K562 (cell line): ENCODE measurements at regions not wholly inside any gene's neighbourhood (a gene's known extent, or its start where the extent isn't known, plus 50 kb on each side); places are given as distances from the start of the nearest gene placed in this dataset.

Experiments used
- ARNT ChIP-seq, 2 experiments: fragments of 450-650 bp; IDR thresholded peaks; 2 replicates each; pipeline ENCODE4 v1.6.1; 2016; ENCODE audit warnings: mild to moderate bottlenecking in 1 of 2
- BACH1 ChIP-seq: fragments of 200-800 bp; sonication (Bioruptor generic); IDR thresholded peaks from 2 replicates; pipeline ENCODE4 v1.6.1; 2016; ENCODE audit warnings: missing genetic modification characterization, missing compliant biosample characterization
- CHD4 ChIP-seq: fragments of 200-600 bp; sonication (generic); IDR thresholded peaks from 3 replicates; pipeline ENCODE4 v1.6.1; 2012; ENCODE audit warnings: low read depth, mild to moderate bottlenecking, mixed read lengths, low read length, inconsistent platforms; ENCODE audit not compliant: insufficient read depth, insufficient replicate concordance, poor library complexity, severe bottlenecking
- EZH2 ChIP-seq: IDR thresholded peaks from 2 replicates; pipeline ENCODE4 v1.6.1; 2012; ENCODE audit warnings: low read depth, mild to moderate bottlenecking, inconsistent platforms, low read length, borderline replicate concordance
- KDM4B ChIP-seq, 2 experiments: fragments of 450-650 bp in 1 of 2; sonication (generic) in 1 of 2; IDR thresholded peaks; 2 replicates each; pipeline ENCODE4 v1.6.1; 2016 to 2017; ENCODE audit warnings: borderline replicate concordance in 2 of 2, antibody characterized with exemption in 1 of 2, low read depth in 1 of 2, mild to moderate bottlenecking in 1 of 2
- MYNN ChIP-seq, 2 experiments: sonication (generic); formaldehyde crosslinking in 1 of 2; IDR thresholded peaks; 2 replicates each; pipeline versions ENCODE4 v1.5.0 to v1.6.1; 2016 to 2020; ENCODE audit warnings: antibody characterized with exemption in 1 of 2, missing genetic modification reagents in 1 of 2
- SRSF1 ChIP-seq: fragments of 200-400 bp; formaldehyde crosslinking; IDR thresholded peaks from 2 replicates; pipeline ENCODE4 v1.6.1; 2017; ENCODE audit warnings: mild to moderate bottlenecking, low read depth, low read length, moderate library complexity
- TF ChIP-seq, protein P1 (sequence below): sonication (generic); formaldehyde crosslinking; IDR thresholded peaks from 2 replicates; pipeline ENCODE4 v1.8.1; 2023; ENCODE audit warnings: mild to moderate bottlenecking, missing genetic modification reagents

- TF ChIP-seq, protein P1, sequence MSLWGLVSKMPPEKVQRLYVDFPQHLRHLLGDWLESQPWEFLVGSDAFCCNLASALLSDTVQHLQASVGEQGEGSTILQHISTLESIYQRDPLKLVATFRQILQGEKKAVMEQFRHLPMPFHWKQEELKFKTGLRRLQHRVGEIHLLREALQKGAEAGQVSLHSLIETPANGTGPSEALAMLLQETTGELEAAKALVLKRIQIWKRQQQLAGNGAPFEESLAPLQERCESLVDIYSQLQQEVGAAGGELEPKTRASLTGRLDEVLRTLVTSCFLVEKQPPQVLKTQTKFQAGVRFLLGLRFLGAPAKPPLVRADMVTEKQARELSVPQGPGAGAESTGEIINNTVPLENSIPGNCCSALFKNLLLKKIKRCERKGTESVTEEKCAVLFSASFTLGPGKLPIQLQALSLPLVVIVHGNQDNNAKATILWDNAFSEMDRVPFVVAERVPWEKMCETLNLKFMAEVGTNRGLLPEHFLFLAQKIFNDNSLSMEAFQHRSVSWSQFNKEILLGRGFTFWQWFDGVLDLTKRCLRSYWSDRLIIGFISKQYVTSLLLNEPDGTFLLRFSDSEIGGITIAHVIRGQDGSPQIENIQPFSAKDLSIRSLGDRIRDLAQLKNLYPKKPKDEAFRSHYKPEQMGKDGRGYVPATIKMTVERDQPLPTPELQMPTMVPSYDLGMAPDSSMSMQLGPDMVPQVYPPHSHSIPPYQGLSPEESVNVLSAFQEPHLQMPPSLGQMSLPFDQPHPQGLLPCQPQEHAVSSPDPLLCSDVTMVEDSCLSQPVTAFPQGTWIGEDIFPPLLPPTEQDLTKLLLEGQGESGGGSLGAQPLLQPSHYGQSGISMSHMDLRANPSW (CRISPR knock-in tag): no peak
- TF ChIP-seq MYNN (IDR thresholded peaks at IDR 0.05): no peak
- no peak for TF ChIP-seq MYNN (CRISPR knock-in tag; IDR thresholded peaks at IDR 0.05)
- TF ChIP-seq CHD4: no peak
- no peak for TF ChIP-seq EZH2
- no peak for TF ChIP-seq BACH1 (tag)
- TF ChIP-seq KDM4B (IDR thresholded peaks at IDR 0.05; ENCODE audit: borderline replicate concordance in 2 of 2, low read depth in 1 of 2): no peak
- no peak for TF ChIP-seq SRSF1
- no peak for TF ChIP-seq ARNT (IDR thresholded peaks at IDR 0.05)
Measured at GRCh38 chr10:111335826-111336225, 259.0 kb downstream of the ADRA2A start.
